HepG2 (cell line): ENCODE measurements at regions not wholly inside any gene's neighbourhood (a gene's known extent, or its start where the extent isn't known, plus 50 kb on each side); places are given as distances from the start of the nearest gene placed in this dataset.

ENCODE experiments used
- ATAC-seq: fragments of 200-7000 bp; cut with Tn5 transposase; 3 replicates; pipeline ENCODE4 v1.9.1; 2020; ENCODE audit warnings: mild to moderate bottlenecking, moderate library complexity
- BruUV-seq: library from RNA; stranded (reverse); fragments of 400-500 nt; replicated peaks from 2 replicates; lab custom pipeline; 2021; lab: Mats Ljungman, UMichigan
- CTCF ChIA-PET: fragments of 300-600 bp; formaldehyde crosslinking; extraction: SDS; loops from one replicate; lab custom pipeline; 2021; ENCODE audit warnings: low total read pairs, inconsistent platforms, low intra/inter-chr PET ratio; lab: Yijun Ruan, JAX
- POLR2A ChIA-PET: fragments of 350-600 bp; sonication (Branson Sonifier 250); formaldehyde crosslinking; loops from one replicate; lab custom pipeline; 2020; ENCODE audit warnings: antibody characterized with exemption, inconsistent platforms; lab: Yijun Ruan, JAX
- DNase-seq: peaks from one replicate; pipeline ENCODE4 v3.0.0-alpha.2; 2015; ENCODE audit warnings: low spot score
- FAIRE-seq: peaks from 3 replicates; lab custom pipeline; 2011; peaks lifted over from hg19 to GRCh38; lab: Jason Lieb, UNC
- H2AFZ ChIP-seq: one replicate; pipeline ENCODE4 v1.6.1; 2011; ENCODE audit warnings: low read length, inconsistent platforms
- H3K27ac ChIP-seq: fragments of 300-600 bp; 3 replicates; pipeline ENCODE4 v1.8.0; 2011; ENCODE audit warnings: mixed run types, mild to moderate bottlenecking, mixed read lengths, low read length, inconsistent platforms; ENCODE audit not compliant: insufficient read depth; ENCODE audit errors: extremely low read length
- H3K27me3 ChIP-seq, 2 experiments: fragments of 200-600 bp in 1 of 2; 2 replicates in 1 of 2; 3 replicates in 1 of 2; pipeline versions ENCODE4 v1.6.0 to v1.8.0; 2011; ENCODE audit warnings: low read length in 2 of 2, mild to moderate bottlenecking in 2 of 2, moderate library complexity in 2 of 2, inconsistent platforms in 1 of 2; ENCODE audit not compliant: insufficient read depth in 2 of 2, control insufficient read depth in 1 of 2
- H3K36me3 ChIP-seq, 2 experiments: fragments of 200-600 bp in 1 of 2; replicated peaks in 1 of 2; 2 replicates in 1 of 2; 3 replicates in 1 of 2; pipeline versions ENCODE4 v1.5.1 to v1.8.0; 2011; ENCODE audit warnings: low read length in 2 of 2, inconsistent platforms in 1 of 2; ENCODE audit not compliant: insufficient read depth in 2 of 2, control insufficient read depth in 1 of 2
- H3K4me1 ChIP-seq: 2 replicates; pipeline ENCODE4 v1.5.1; 2012; ENCODE audit warnings: low read length, inconsistent platforms; ENCODE audit not compliant: insufficient read depth
- H3K4me2 ChIP-seq: 2 replicates; pipeline ENCODE4 v1.6.0; 2011; ENCODE audit warnings: low read depth, low read length, inconsistent platforms
- H3K4me3 ChIP-seq, 3 experiments: fragments of 200-600 bp in 1 of 3; sonication (generic), shearing (Covaris generic) in 1 of 3; replicated peaks in 1 of 3; 2 replicates each; pipeline ENCODE4 v1.5.1; 2011 to 2016; ENCODE audit warnings: low read length in 3 of 3, inconsistent platforms in 2 of 3, low read depth in 2 of 3, mild to moderate bottlenecking in 2 of 3, control low read depth in 1 of 3, mixed read lengths in 1 of 3; ENCODE audit not compliant: insufficient read depth in 1 of 3
- H3K79me2 ChIP-seq: one replicate; pipeline ENCODE4 v1.6.1; 2011; ENCODE audit warnings: low read length, inconsistent platforms; ENCODE audit not compliant: insufficient read depth
- H3K9ac ChIP-seq: 2 replicates; pipeline ENCODE4 v1.6.0; 2011; ENCODE audit warnings: mild to moderate bottlenecking, low read depth, low read length, inconsistent platforms; ENCODE audit not compliant: insufficient read depth
- H3K9me3 ChIP-seq: 2 replicates; pipeline ENCODE4 v1.5.1; 2012; ENCODE audit warnings: mild to moderate bottlenecking, low read length
- H4K20me1 ChIP-seq: 2 replicates; pipeline ENCODE4 v1.6.0; 2011; ENCODE audit warnings: inconsistent platforms, mild to moderate bottlenecking, low read length, moderate library complexity; ENCODE audit not compliant: insufficient read depth
- CREB3 ChIP-seq: sonication (generic); formaldehyde crosslinking; IDR thresholded peaks from 2 replicates; pipeline ENCODE4 v1.5.0; 2020; ENCODE audit warnings: missing genetic modification reagents
- MTA3 ChIP-seq: sonication (generic); formaldehyde crosslinking; IDR thresholded peaks from 2 replicates; pipeline ENCODE4 v1.4.0; 2020; ENCODE audit warnings: missing genetic modification reagents
- PTBP1 ChIP-seq: fragments of 200-400 bp; formaldehyde crosslinking; IDR thresholded peaks from 2 replicates; pipeline ENCODE4 v1.6.1; 2018; ENCODE audit warnings: low read length, low read depth; ENCODE audit not compliant: poor library complexity, severe bottlenecking
- U2AF1 ChIP-seq: fragments of 200-400 bp; formaldehyde crosslinking; optimal IDR thresholded peaks from 2 replicates; pipeline ENCODE3; 2017; ENCODE audit warnings: mild to moderate bottlenecking, low read depth, low read length
- ZNF749 ChIP-seq: sonication (generic); formaldehyde crosslinking; IDR thresholded peaks from 2 replicates; pipeline ENCODE4 v1.8.0; 2022; ENCODE audit warnings: mild to moderate bottlenecking, missing genetic modification reagents, moderate library complexity, borderline replicate concordance
- ZNF841 ChIP-seq: sonication (generic); formaldehyde crosslinking; IDR thresholded peaks from 2 replicates; pipeline ENCODE4 v1.8.1; 2023; ENCODE audit warnings: missing genetic modification reagents, borderline replicate concordance
- WGBS: methylation state at CpG from one replicate; pipeline ENCODE4 v1.1.6; 2017; ENCODE audit warnings: low lambda C conversion rate; 5-methylcytosine and 5-hydroxymethylcytosine counted together
- in situ Hi-C: cut with HindIII; loops from 2 replicates; pipeline ENCODE4 v1.10.0; 2017; ENCODE audit warnings: low pct_unique_long_range_greater_than_20kb; ENCODE audit not compliant: extremely low pct_ligation_motif_present
- intact Hi-C: fragments of 100-400 bp; cut with micrococcal nuclease; formaldehyde crosslinking; loops from one replicate; pipeline ENCODE4 v1.10.0; 2022; ENCODE audit not compliant: unreplicated experiment

- TF ChIP-seq CREB3 (CRISPR knock-in tag): no peak
- TF ChIP-seq U2AF1: no peak
- TF ChIP-seq ZNF749: no peak
- no peak for TF ChIP-seq MTA3 (CRISPR knock-in tag)
- TF ChIP-seq PTBP1: no peak
Measured at GRCh38 chr2:118706371-118706770, 141.1 kb downstream of the EN1 start (continued).

- 2% methylated on average over 1 of the region's 1 CpG for WGBS
Measured at GRCh38 chr2:118705032-118705431, 142.4 kb downstream of the EN1 start.

More at GRCh38 chr2:118705032-118705431, 142.4 kb downstream of the EN1 start:
- Histone ChIP-seq H2AFZ (no peak overlapping the region), H3K4me2 (no peak overlapping the region), H3K9me3 (no peaks in the 10 kb centered on the region), H3K36me3 (no peaks in the 10 kb centered on the region), H3K9ac (no peak overlapping the region), H3K4me1 (no peaks in the 10 kb centered on the region), H3K27me3 (peaks cover 0 to 1% of the 10 kb centered on the region in 2 experiments; a peak in 1 of 5 replicates), H3K4me3 (no peak overlapping the region), H3K79me2 (no peaks in the 10 kb centered on the region), H4K20me1 (no peaks in the 10 kb centered on the region), H3K27ac (no peak overlapping the region)
- CTCF ChIA-PET: no interaction called here
- FAIRE-seq (no peak), DNase-seq (no peak), ATAC-seq (no peak)
- TF ChIP-seq ZNF841 (CRISPR knock-in tag): no peak
- BruUV-seq: no TSS peak
- POLR2A ChIA-PET: no interaction called here
- in situ Hi-C loops (no loop called here), intact Hi-C loops (no loop called here)
